Activated T-cell treated with anti-CD3 and anti-CD28 coated beads, Interleukin-2, amount 50 U/mL, for 24 hours (primary cell): ENCODE measurements at regions not wholly inside any gene's neighbourhood (a gene's known extent, or its start where the extent isn't known, plus 50 kb on each side); places are given as distances from the start of the nearest gene placed in this dataset.

Source experiments
- DNase-seq: peaks from one replicate; pipeline ENCODE4 v3.0.0-alpha.2; 2020
- H3K27ac Mint-ChIP-seq: 2 replicates; pipeline ENCODE4 v1.8.0; 2020; ENCODE audit warnings: mild to moderate bottlenecking, mixed read lengths
- H3K27me3 Mint-ChIP-seq: 2 replicates; pipeline ENCODE4 v1.8.0; 2020; ENCODE audit warnings: mixed read lengths
- H3K36me3 Mint-ChIP-seq: 2 replicates; pipeline ENCODE4 v1.8.0; 2020; ENCODE audit warnings: low read depth, mixed read lengths
- H3K4me1 Mint-ChIP-seq: 2 replicates; pipeline ENCODE4 v1.8.0; 2020; ENCODE audit warnings: low read depth, mixed read lengths
- H3K4me3 Mint-ChIP-seq: 2 replicates; pipeline ENCODE4 v1.8.0; 2020; ENCODE audit warnings: mild to moderate bottlenecking, moderate library complexity, mixed read lengths
- H3K9me3 Mint-ChIP-seq: 2 replicates; pipeline ENCODE4 v1.8.0; 2020; ENCODE audit warnings: mixed read lengths

- no peaks in the 10 kb centered on the region for H3K9me3 Mint-ChIP-seq
- no peaks in the 10 kb centered on the region for H3K36me3 Mint-ChIP-seq
- H3K27me3 Mint-ChIP-seq: peaks cover 17% of the 10 kb centered on the region
- H3K27ac Mint-ChIP-seq: no peak overlapping the region
- H3K4me3 Mint-ChIP-seq: no peak overlapping the region
- no peak for DNase-seq
- H3K4me1 Mint-ChIP-seq: no peaks in the 10 kb centered on the region
Observed at GRCh38 chr5:172548311-172548731, 92.7 kb upstream of the NEURL1B start.

- no peak for DNase-seq
- Mint-ChIP-seq H3K4me1 (no peaks in the 10 kb centered on the region), H3K9me3 (no peaks in the 10 kb centered on the region), H3K27ac (no peak overlapping the region), H3K4me3 (no peak overlapping the region), H3K36me3 (no peaks in the 10 kb centered on the region), H3K27me3 (peaks cover 17% of the 10 kb centered on the region)
Observed at GRCh38 chr5:172546196-172546595, 91.9 kb upstream of the SH3PXD2B start.

GRCh38 chr5:172545291-172545801, 91.0 kb upstream of the SH3PXD2B start:
- peak; percentile 7 for DNase-seq
- Mint-ChIP-seq H3K4me3 (no peak overlapping the region), H3K27me3 (peaks cover 17% of the 10 kb centered on the region), H3K4me1 (no peaks in the 10 kb centered on the region), H3K36me3 (no peaks in the 10 kb centered on the region), H3K27ac (no peak overlapping the region), H3K9me3 (no peaks in the 10 kb centered on the region)

- peaks cover 17% of the 10 kb centered on the region for H3K27me3 Mint-ChIP-seq
- DNase-seq: no peak
- no peak overlapping the region for H3K27ac Mint-ChIP-seq
- H3K4me1 Mint-ChIP-seq: no peaks in the 10 kb centered on the region
- H3K36me3 Mint-ChIP-seq: no peaks in the 10 kb centered on the region
- H3K4me3 Mint-ChIP-seq: no peak overlapping the region
- H3K9me3 Mint-ChIP-seq: no peaks in the 10 kb centered on the region
Observed at GRCh38 chr5:172544371-172545095, 90.2 kb upstream of the SH3PXD2B start.

- no peaks in the 10 kb centered on the region for H3K4me1 Mint-ChIP-seq
- no peak for DNase-seq
- H3K27me3 Mint-ChIP-seq: peaks cover 17% of the 10 kb centered on the region
- no peaks in the 10 kb centered on the region for H3K9me3 Mint-ChIP-seq
- H3K36me3 Mint-ChIP-seq: no peaks in the 10 kb centered on the region
- H3K27ac Mint-ChIP-seq: no peak overlapping the region
- no peak overlapping the region for H3K4me3 Mint-ChIP-seq
Observed at GRCh38 chr5:172543484-172544298, 89.4 kb upstream of the SH3PXD2B start.

GRCh38 chr5:172542651-172543131, 88.4 kb upstream of the SH3PXD2B start:
- no peak for DNase-seq
- no peaks in the 10 kb centered on the region for H3K4me1 Mint-ChIP-seq
- no peak overlapping the region for H3K27ac Mint-ChIP-seq
- no peak overlapping the region for H3K4me3 Mint-ChIP-seq
- H3K9me3 Mint-ChIP-seq: no peaks in the 10 kb centered on the region
- no peaks in the 10 kb centered on the region for H3K36me3 Mint-ChIP-seq
- H3K27me3 Mint-ChIP-seq: peaks cover 17% of the 10 kb centered on the region

- Mint-ChIP-seq H3K27me3 (peaks cover 14% of the 10 kb centered on the region), H3K9me3 (no peaks in the 10 kb centered on the region), H3K27ac (no peak overlapping the region), H3K4me1 (no peaks in the 10 kb centered on the region), H3K4me3 (no peak overlapping the region), H3K36me3 (no peaks in the 10 kb centered on the region)
- DNase-seq: no peak
Observed at GRCh38 chr5:172541773-172542136, 87.4 kb upstream of the SH3PXD2B start.

GRCh38 chr5:172541099-172541772, 86.9 kb upstream of the SH3PXD2B start:
- Mint-ChIP-seq H3K9me3 (no peaks in the 10 kb centered on the region), H3K4me1 (no peaks in the 10 kb centered on the region), H3K27ac (no peak overlapping the region), H3K36me3 (no peaks in the 10 kb centered on the region), H3K27me3 (peaks cover 13% of the 10 kb centered on the region), H3K4me3 (no peak overlapping the region)
- no peak for DNase-seq

- H3K36me3 Mint-ChIP-seq: no peaks in the 10 kb centered on the region
- H3K9me3 Mint-ChIP-seq: no peaks in the 10 kb centered on the region
- DNase-seq: no peak
- peaks cover 16% of the 10 kb centered on the region for H3K27me3 Mint-ChIP-seq
- no peak overlapping the region for H3K27ac Mint-ChIP-seq
- no peaks in the 10 kb centered on the region for H3K4me1 Mint-ChIP-seq
- H3K4me3 Mint-ChIP-seq: no peak overlapping the region
Observed at GRCh38 chr5:172540099-172540870, 86.0 kb upstream of the SH3PXD2B start.

GRCh38 chr5:172535108-172535445, 80.8 kb upstream of the SH3PXD2B start:
- peaks cover 19% of the 10 kb centered on the region for H3K27me3 Mint-ChIP-seq
- no peaks in the 10 kb centered on the region for H3K9me3 Mint-ChIP-seq
- H3K36me3 Mint-ChIP-seq: no peaks in the 10 kb centered on the region
- no peak overlapping the region for H3K27ac Mint-ChIP-seq
- H3K4me1 Mint-ChIP-seq: peaks cover 10% of the 10 kb centered on the region
- DNase-seq: no peak
- no peak overlapping the region for H3K4me3 Mint-ChIP-seq

- Mint-ChIP-seq H3K9me3 (no peaks in the 10 kb centered on the region), H3K4me3 (no peak overlapping the region), H3K36me3 (no peaks in the 10 kb centered on the region), H3K4me1 (peaks cover 10% of the 10 kb centered on the region), H3K27me3 (peaks cover 24% of the 10 kb centered on the region), H3K27ac (no peak overlapping the region)
- DNase-seq: no peak
Observed at GRCh38 chr5:172534229-172535107, 80.1 kb upstream of the SH3PXD2B start.

GRCh38 chr5:172533399-172534228, 79.3 kb upstream of the SH3PXD2B start:
- no peak overlapping the region for H3K27ac Mint-ChIP-seq
- H3K9me3 Mint-ChIP-seq: peaks cover 3% of the 10 kb centered on the region
- peaks cover 10% of the 10 kb centered on the region for H3K4me1 Mint-ChIP-seq
- peaks cover 27% of the 10 kb centered on the region for H3K27me3 Mint-ChIP-seq
- H3K4me3 Mint-ChIP-seq: no peak overlapping the region
- DNase-seq: no peak
- no peaks in the 10 kb centered on the region for H3K36me3 Mint-ChIP-seq

GRCh38 chr5:172533058-172533398, 78.7 kb upstream of the SH3PXD2B start:
- peak; percentile 5 for DNase-seq
- Mint-ChIP-seq H3K36me3 (no peaks in the 10 kb centered on the region), H3K27me3 (peaks cover 33% of the 10 kb centered on the region), H3K4me1 (peaks cover 10% of the 10 kb centered on the region), H3K27ac (no peak overlapping the region), H3K4me3 (no peak overlapping the region), H3K9me3 (peaks cover 3% of the 10 kb centered on the region)
